BLaER1 (cell line): ENCODE measurements at regions not wholly inside any gene's neighbourhood (a gene's known extent, or its start where the extent isn't known, plus 50 kb on each side); places are given as distances from the start of the nearest gene placed in this dataset.
"Not testable (repeated sequence)": the region's sequence is repeated elsewhere in the genome, so short reads cannot be mapped to it uniquely, and the experiment has no call there.

ENCODE experiments used
- H3K27ac ChIP-seq: shearing (Covaris generic); formaldehyde crosslinking; 2 replicates; pipeline ENCODE4 v1.8.1; 2022
- H3K27me3 ChIP-seq: shearing (Covaris generic); formaldehyde crosslinking; 2 replicates; pipeline ENCODE4 v1.8.1; 2022
- H3K36me3 ChIP-seq: shearing (Covaris generic); formaldehyde crosslinking; 2 replicates; pipeline ENCODE4 v1.8.1; 2022
- H3K4me1 ChIP-seq: shearing (Covaris generic); formaldehyde crosslinking; 2 replicates; pipeline ENCODE4 v1.8.1; 2022
- H3K4me2 ChIP-seq: shearing (Covaris generic); formaldehyde crosslinking; 2 replicates; pipeline ENCODE4 v1.8.1; 2022
- H3K4me3 ChIP-seq: shearing (Covaris generic); formaldehyde crosslinking; 2 replicates; pipeline ENCODE4 v1.8.1; 2022
- H3K9ac ChIP-seq: shearing (Covaris generic); formaldehyde crosslinking; 2 replicates; pipeline ENCODE4 v1.8.1; 2022
- H3K9me3 ChIP-seq: shearing (Covaris generic); formaldehyde crosslinking; 2 replicates; pipeline ENCODE4 v1.8.1; 2022
- H4K20me1 ChIP-seq: shearing (Covaris generic); formaldehyde crosslinking; 2 replicates; pipeline ENCODE4 v1.8.1; 2022
- Cebpa-rat ChIP-seq: shearing (Covaris generic); IDR thresholded peaks from 2 replicates; pipeline ENCODE4 v1.8.1; 2022

- no peaks in the 10 kb centered on the region for H3K4me1 ChIP-seq
- H3K36me3 ChIP-seq = no peaks in the 10 kb centered on the region
- H3K9ac ChIP-seq = no peak overlapping the region
- H3K27ac ChIP-seq = no peak overlapping the region
- no peak overlapping the region for H3K4me2 ChIP-seq
- TF ChIP-seq Cebpa-rat = no peak
- H4K20me1 ChIP-seq = no peaks in the 10 kb centered on the region
- H3K27me3 ChIP-seq = no peaks in the 10 kb centered on the region
- H3K9me3 ChIP-seq = no peaks in the 10 kb centered on the region
- no peak overlapping the region for H3K4me3 ChIP-seq
Observed at GRCh38 chr4:33482773-33483172, 2761.5 kb downstream of the ARAP2 start.

GRCh38 chr4:33485111-33485510 lies 2759.2 kb downstream of the ARAP2 start:
- TF ChIP-seq Cebpa-rat = no peak
- no peaks in the 10 kb centered on the region for H3K36me3 ChIP-seq
- no peak overlapping the region for H3K4me2 ChIP-seq
- no peak overlapping the region for H3K4me3 ChIP-seq
- H3K27ac ChIP-seq = no peak overlapping the region
- H3K9me3 ChIP-seq = no peaks in the 10 kb centered on the region
- no peaks in the 10 kb centered on the region for H3K4me1 ChIP-seq
- no peak overlapping the region for H3K9ac ChIP-seq
- H3K27me3 ChIP-seq = no peaks in the 10 kb centered on the region
- H4K20me1 ChIP-seq = no peaks in the 10 kb centered on the region

DNA sequence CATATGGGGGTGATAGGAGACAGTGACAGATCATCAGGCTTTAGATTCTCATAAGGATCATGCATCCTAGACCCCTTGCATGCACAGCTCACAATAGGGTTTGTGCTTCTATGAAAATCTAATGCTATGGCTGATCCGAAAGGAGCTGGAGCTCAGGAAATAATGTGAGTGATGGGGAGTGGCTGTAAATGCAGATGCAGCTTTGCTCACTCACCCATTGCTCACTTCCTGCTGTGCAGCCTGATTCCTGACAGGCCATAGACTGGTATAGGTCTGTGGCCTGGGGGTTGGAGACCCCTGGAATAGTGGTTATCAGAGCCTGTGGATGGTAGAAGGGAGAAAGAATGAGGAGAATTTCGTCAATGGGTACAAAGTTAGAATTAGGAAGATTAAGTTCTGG lies 2751.1 kb downstream of the ARAP2 start:
- Histone ChIP-seq H3K4me2 (no peak overlapping the region), H4K20me1 (no peaks in the 10 kb centered on the region), H3K36me3 (no peaks in the 10 kb centered on the region), H3K9me3 (no peaks in the 10 kb centered on the region), H3K4me3 (no peak overlapping the region), H3K27me3 (no peaks in the 10 kb centered on the region), H3K9ac (no peak overlapping the region), H3K4me1 (no peaks in the 10 kb centered on the region), H3K27ac (no peak overlapping the region)
- TF ChIP-seq Cebpa-rat = no peak

GRCh38 chr4:33494150-33494549 lies 2750.2 kb downstream of the ARAP2 start:
- Histone ChIP-seq H3K4me2 (no peak overlapping the region), H3K27ac (no peak overlapping the region), H3K27me3 (no peaks in the 10 kb centered on the region), H3K9ac (no peak overlapping the region), H3K4me1 (no peaks in the 10 kb centered on the region), H3K4me3 (no peak overlapping the region), H3K9me3 (no peaks in the 10 kb centered on the region), H3K36me3 (no peaks in the 10 kb centered on the region), H4K20me1 (no peaks in the 10 kb centered on the region)
- no peak for TF ChIP-seq Cebpa-rat

GRCh38 chr4:33501587-33501986 lies 2742.7 kb downstream of the ARAP2 start:
- peaks cover 13% of the 10 kb centered on the region; the same call in 1 of the 2 replicates for H3K9me3 ChIP-seq
- H3K9ac ChIP-seq, H3K4me3 ChIP-seq, H3K27me3 ChIP-seq, H3K4me1 ChIP-seq, H3K4me2 ChIP-seq, H4K20me1 ChIP-seq, H3K36me3 ChIP-seq, H3K27ac ChIP-seq: not testable (repeated sequence)

GRCh38 chr4:33512397-33512796 lies 2731.9 kb downstream of the ARAP2 start:
- Histone ChIP-seq H3K4me1 (peaks cover 12% of the 10 kb centered on the region), H4K20me1 (no peaks in the 10 kb centered on the region), H3K27ac (peak overlapping the region; percentile 37; the same call in 1 of the 2 replicates), H3K27me3 (no peaks in the 10 kb centered on the region), H3K4me3 (no peak overlapping the region), H3K4me2 (peak overlapping the region; percentile 39; the same call in 1 of the 2 replicates), H3K9ac (no peak overlapping the region), H3K9me3 (peaks cover 18% of the 10 kb centered on the region), H3K36me3 (no peaks in the 10 kb centered on the region)
- no peak for TF ChIP-seq Cebpa-rat

GRCh38 chr4:33518856-33519255 lies 2725.5 kb downstream of the ARAP2 start:
- no peak for TF ChIP-seq Cebpa-rat
- H3K36me3 ChIP-seq = no peaks in the 10 kb centered on the region
- peaks cover 13% of the 10 kb centered on the region for H3K9me3 ChIP-seq
- no peak overlapping the region for H3K4me3 ChIP-seq
- no peak overlapping the region for H3K27ac ChIP-seq
- H3K9ac ChIP-seq = no peak overlapping the region
- H3K27me3 ChIP-seq = no peaks in the 10 kb centered on the region
- no peak overlapping the region for H3K4me2 ChIP-seq
- no peaks in the 10 kb centered on the region for H4K20me1 ChIP-seq
- H3K4me1 ChIP-seq = no peaks in the 10 kb centered on the region

- Histone ChIP-seq H4K20me1 (no peaks in the 10 kb centered on the region), H3K4me3 (no peak overlapping the region)
Observed at GRCh38 chr4:33532821-33533220, 2711.5 kb downstream of the ARAP2 start.

DNA sequence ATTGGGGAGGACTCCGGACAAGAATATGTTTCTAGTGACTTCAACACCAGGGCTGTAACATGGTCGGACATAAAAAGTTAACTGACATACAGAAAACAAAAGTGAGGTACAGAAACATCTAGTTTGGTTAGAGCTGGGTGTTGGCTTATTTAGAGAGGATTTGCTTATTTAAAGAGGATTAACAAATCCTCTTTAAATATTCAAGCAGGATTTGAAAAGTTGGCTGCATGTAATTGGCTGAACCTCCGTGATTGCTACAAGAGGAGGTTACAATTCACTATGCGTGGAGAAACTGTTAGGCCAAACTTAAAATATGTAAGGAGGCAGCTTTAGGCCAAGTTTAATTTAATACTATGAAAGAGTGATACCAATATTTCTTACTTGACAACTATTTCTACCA lies 2707.4 kb downstream of the ARAP2 start:
- Histone ChIP-seq H3K27me3 (no peaks in the 10 kb centered on the region), H4K20me1 (no peaks in the 10 kb centered on the region), H3K4me1 (no peaks in the 10 kb centered on the region), H3K27ac (no peak overlapping the region), H3K36me3 (no peaks in the 10 kb centered on the region), H3K9ac (no peak overlapping the region), H3K4me2 (no peak overlapping the region), H3K9me3 (no peaks in the 10 kb centered on the region), H3K4me3 (no peak overlapping the region)
- no peak for TF ChIP-seq Cebpa-rat

More at GRCh38 chr4:33532821-33533220, 2711.5 kb downstream of the ARAP2 start:
- Histone ChIP-seq H3K9ac (no peak overlapping the region), H3K36me3 (no peaks in the 10 kb centered on the region), H3K4me2 (no peak overlapping the region), H3K27ac (no peak overlapping the region), H3K27me3 (no peaks in the 10 kb centered on the region), H3K9me3 (no peaks in the 10 kb centered on the region), H3K4me1 (no peaks in the 10 kb centered on the region)
- TF ChIP-seq Cebpa-rat = no peak

GRCh38 chr4:33537527-33537926 lies 2706.8 kb downstream of the ARAP2 start:
- no peaks in the 10 kb centered on the region for H3K4me1 ChIP-seq
- no peaks in the 10 kb centered on the region for H4K20me1 ChIP-seq
- H3K27me3 ChIP-seq = no peaks in the 10 kb centered on the region
- no peaks in the 10 kb centered on the region for H3K36me3 ChIP-seq
- H3K4me3 ChIP-seq = no peak overlapping the region
- no peak overlapping the region for H3K4me2 ChIP-seq
- no peaks in the 10 kb centered on the region for H3K9me3 ChIP-seq
- H3K9ac ChIP-seq = no peak overlapping the region
- no peak overlapping the region for H3K27ac ChIP-seq
- TF ChIP-seq Cebpa-rat = no peak

DNA sequence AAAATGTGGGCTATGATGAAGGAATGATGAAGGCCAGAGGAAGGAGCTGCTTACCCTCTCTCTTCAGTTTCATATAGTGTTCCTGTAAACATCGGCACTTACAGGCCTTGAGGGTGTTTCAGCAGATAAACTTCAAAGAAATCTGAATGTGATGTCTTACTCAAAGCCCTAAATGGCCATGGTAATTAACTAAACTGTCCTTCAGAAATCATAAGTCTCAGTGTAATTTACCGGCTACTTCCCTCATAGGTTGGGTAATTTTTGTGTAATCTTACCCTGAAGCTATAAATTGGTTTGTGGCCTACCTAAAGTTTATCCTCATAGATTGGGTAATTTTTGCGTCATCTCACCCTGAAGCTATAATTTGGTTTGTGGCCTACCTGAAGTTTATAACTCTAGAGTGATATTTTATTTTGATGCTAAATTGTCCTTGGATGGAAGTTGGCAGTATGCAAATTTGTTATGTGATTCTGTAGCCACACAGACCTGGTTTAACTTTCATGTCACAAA lies 2700.3 kb downstream of the ARAP2 start:
- TF ChIP-seq Cebpa-rat = no peak
- H3K9ac ChIP-seq = no peak overlapping the region
- no peak overlapping the region for H3K4me3 ChIP-seq
- no peak overlapping the region for H3K27ac ChIP-seq
- no peaks in the 10 kb centered on the region for H3K27me3 ChIP-seq
- no peaks in the 10 kb centered on the region for H4K20me1 ChIP-seq
- H3K36me3 ChIP-seq = no peaks in the 10 kb centered on the region
- no peaks in the 10 kb centered on the region for H3K9me3 ChIP-seq
- H3K4me2 ChIP-seq = no peak overlapping the region
- no peaks in the 10 kb centered on the region for H3K4me1 ChIP-seq
